ENCODE measurements at regions not wholly inside any gene's neighbourhood (a gene's known extent, or its start where the extent isn't known, plus 50 kb on each side); places are given as distances from the start of the nearest gene placed in this dataset.
"Not testable (repeated sequence)": the region's sequence is repeated elsewhere in the genome, so short reads cannot be mapped to it uniquely, and the experiment has no call there.

DNA sequence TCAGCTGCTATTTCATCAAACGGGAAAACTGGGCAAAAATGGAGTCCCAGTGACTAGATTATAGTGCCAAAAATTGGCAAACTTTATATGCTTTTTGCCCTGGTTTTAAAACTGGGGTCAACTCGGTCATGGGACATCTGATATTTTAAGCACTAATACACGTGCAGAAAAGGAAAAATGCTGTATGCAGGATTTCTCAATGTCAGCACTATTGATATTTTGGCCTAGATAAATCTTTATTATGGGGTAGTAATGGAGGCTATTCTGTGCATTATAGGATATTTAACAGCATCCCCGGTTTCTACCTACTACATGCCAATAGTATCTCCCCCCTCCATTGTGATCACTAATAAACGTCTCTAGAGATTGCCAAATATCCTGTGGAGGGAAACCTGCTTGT, 870.9 kb upstream of the IGFBP7 start:
- TF ChIP-seq, protein P1, sequence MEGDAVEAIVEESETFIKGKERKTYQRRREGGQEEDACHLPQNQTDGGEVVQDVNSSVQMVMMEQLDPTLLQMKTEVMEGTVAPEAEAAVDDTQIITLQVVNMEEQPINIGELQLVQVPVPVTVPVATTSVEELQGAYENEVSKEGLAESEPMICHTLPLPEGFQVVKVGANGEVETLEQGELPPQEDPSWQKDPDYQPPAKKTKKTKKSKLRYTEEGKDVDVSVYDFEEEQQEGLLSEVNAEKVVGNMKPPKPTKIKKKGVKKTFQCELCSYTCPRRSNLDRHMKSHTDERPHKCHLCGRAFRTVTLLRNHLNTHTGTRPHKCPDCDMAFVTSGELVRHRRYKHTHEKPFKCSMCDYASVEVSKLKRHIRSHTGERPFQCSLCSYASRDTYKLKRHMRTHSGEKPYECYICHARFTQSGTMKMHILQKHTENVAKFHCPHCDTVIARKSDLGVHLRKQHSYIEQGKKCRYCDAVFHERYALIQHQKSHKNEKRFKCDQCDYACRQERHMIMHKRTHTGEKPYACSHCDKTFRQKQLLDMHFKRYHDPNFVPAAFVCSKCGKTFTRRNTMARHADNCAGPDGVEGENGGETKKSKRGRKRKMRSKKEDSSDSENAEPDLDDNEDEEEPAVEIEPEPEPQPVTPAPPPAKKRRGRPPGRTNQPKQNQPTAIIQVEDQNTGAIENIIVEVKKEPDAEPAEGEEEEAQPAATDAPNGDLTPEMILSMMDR (conservative IDR thresholded peaks at IDR 0.05; ENCODE audit: low read depth, low read length): no peak
- no peak overlapping the region for H3K4me3 ChIP-seq (ENCODE audit: low read depth, low read length)
- no peak for DNase-seq (ENCODE audit: low read depth)

DNA sequence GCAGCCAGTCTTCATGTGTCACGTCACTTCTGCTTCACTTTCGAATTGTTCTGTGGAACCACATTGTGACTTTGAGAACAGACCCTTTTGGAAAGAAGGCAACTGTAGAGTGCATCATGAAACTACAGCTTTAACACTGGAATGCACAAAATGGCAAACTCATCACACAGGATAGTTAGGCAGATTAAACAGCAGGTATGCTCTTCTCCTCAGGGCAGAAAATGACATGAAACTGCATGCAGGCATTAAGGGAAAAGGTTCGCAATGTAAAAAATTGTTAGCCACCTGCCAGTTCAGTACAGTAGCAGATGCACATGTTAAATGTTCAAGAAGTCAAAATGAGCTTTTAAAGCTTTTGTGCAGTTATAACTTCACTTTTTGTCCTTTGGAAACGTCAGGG, 864.6 kb upstream of the IGFBP7 start:
- H3K4me3 ChIP-seq (ENCODE audit: low read depth, low read length): no peak overlapping the region
- TF ChIP-seq, protein P1 (conservative IDR thresholded peaks at IDR 0.05; ENCODE audit: low read depth, low read length): no peak
- DNase-seq (ENCODE audit: low read depth): no peak

DNA sequence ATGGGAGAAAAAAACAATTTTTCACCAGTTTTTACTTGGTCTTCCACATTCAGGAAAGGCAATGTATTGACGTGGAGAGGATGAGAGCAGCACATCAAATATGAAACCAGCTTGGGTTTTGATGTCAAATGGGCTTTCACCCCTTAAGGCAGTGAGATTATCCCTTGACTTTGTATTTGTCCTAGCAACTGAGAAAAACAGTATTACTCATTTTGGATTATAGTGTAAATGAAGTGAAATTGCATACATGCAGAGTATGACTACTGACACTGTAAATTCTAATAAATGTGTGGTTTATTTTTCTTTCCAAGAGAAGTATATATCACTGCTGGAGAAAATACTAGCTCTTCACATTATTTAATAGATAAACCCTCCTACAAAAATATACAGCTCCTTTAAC, 863.6 kb upstream of the IGFBP7 start:
- TF ChIP-seq, protein P1 (conservative IDR thresholded peaks at IDR 0.05; ENCODE audit: low read depth, low read length): no peak
- no peak for DNase-seq (ENCODE audit: low read depth)

DNA sequence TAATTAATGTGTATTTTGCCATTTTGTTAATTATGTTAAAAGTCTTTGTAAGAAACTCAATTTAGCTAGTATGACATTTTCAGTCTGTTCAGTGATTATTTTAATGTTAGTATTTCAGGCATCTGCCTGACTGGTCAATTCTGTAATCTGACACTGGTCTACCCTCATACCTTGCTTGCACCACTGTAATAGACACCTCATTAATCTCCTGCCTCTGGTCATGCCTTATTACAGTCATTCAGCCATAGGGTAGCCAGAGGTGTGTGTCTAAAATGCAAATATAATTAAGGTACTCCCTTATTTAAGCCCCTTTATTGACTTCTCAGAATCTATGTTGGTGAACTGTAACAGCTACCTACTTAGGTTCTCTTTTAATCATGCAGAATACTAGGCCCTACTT, 861.1 kb upstream of the IGFBP7 start:
- TF ChIP-seq, protein P1 (conservative IDR thresholded peaks at IDR 0.05; ENCODE audit: low read depth, low read length): no peak
- H3K4me3 ChIP-seq (ENCODE audit: low read depth, low read length): no peak overlapping the region
- no peak for DNase-seq (ENCODE audit: low read depth)

More for the DNA sequence above, 863.6 kb upstream of the IGFBP7 start:
- H3K4me3 ChIP-seq (ENCODE audit: low read depth, low read length): no peak overlapping the region

DNA sequence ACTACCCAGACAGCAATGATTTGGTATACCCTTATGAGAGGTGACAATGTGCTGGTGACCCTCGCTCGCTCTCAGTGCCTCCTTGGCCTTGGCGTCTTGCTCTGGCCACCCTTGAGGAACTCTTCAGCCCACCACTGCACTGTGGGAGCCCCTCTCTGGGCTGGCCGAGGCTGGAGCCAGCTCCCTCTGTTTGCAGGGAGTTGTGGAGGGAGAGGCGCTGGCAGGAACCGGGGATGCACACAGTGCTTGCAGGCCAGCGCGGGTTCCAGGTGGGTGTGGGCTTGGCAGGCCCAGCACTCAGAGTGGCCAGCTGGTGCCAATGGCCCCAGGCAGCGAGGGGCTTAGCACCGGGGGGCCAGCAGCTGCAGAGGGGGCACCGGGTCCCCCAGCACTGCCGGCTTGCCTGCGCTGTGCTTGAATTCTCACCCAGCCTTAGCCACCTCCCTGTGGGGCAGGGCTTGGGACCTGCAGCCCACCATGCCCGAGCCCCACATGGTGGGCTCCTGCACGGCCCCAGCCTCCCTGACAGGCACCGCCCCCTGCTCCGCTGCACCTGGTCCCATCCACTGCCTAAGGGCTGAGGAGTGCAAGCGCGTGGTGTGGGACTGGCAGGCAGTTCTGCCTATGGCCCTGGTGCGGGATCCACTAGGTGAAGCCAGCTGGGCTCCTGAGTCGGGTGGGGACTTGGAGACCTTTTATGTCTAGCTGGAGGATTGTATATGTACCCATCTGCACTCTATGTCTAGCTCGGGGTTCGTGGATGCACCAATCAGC, 857.0 kb upstream of the IGFBP7 start:
- no peak for DNase-seq (ENCODE audit: low read depth)
- no peak overlapping the region for H3K4me3 ChIP-seq (ENCODE audit: low read depth, low read length)
- TF ChIP-seq, protein P1 (conservative IDR thresholded peaks at IDR 0.05; ENCODE audit: low read depth, low read length): no peak

DNA sequence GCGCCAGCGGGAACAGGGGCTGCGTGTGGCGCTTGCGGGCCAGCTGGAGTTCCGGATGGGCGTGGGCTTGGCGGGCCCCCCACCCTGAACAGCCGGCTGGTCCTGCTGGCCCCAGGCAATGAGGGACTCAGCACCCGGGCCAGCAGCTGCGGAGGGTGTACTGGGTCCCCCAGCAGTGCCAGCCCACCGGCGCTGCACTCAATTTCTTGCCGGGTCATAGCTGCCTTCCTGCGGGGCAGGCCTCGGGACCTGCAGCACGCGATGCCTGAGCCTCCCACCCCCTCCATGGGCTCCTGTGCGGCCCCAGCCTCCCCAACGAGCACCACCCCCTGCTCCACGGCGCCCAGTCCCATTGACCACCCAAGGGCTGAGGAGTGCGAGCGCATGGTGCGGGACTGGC, 855.2 kb upstream of the IGFBP7 start:
- not testable (repeated sequence) for H3K4me3 ChIP-seq (ENCODE audit: low read depth, low read length); DNase-seq (ENCODE audit: low read depth)

DNA sequence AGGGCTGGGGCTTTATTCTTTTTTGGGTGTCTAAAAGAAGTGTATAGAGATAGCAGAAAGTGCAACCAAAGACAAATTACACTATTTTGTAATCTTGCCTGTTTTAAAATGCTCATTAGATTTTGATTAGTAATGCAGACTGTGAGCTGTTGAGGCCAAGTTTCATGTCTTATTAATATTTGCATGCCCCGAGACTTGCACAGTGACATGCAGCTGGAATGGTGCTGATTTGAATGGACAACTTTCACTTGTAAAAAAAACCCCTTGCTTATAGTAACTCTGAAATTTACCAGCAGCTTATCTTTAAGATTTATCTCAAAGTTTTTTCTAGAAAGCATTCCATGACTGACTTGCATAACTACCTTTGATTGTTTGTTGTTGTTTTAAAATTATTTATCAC, 835.1 kb upstream of the IGFBP7 start:
- TF ChIP-seq, protein P1 (conservative IDR thresholded peaks at IDR 0.05; ENCODE audit: low read depth, low read length): no peak
- H3K4me3 ChIP-seq (ENCODE audit: low read depth, low read length): no peak overlapping the region
- no peak for DNase-seq (ENCODE audit: low read depth)
